ENCODE measurements at regions not wholly inside any gene's neighbourhood (a gene's known extent, or its start where the extent isn't known, plus 50 kb on each side); places are given as distances from the start of the nearest gene placed in this dataset.
A peak's percentile ranks its signal among the peaks of the same experiment; 100 is the strongest.

GRCh38 chr11:19403196-19403895 lies 162.6 kb upstream of the E2F8 start:
- no peak for DNase-seq (ENCODE audit: low read depth)

GRCh38 chr11:19400296-19400695 lies 159.6 kb upstream of the E2F8 start:
- no peak for DNase-seq (ENCODE audit: low read depth)

GRCh38 chr11:19398772-19399527 lies 158.2 kb upstream of the E2F8 start:
- peak; percentile 85 for DNase-seq (ENCODE audit: low read depth)

GRCh38 chr11:19398273-19398672 lies 157.5 kb upstream of the E2F8 start:
- DNase-seq (ENCODE audit: low read depth), result no peak

GRCh38 chr11:19395050-19395449 lies 154.3 kb upstream of the E2F8 start:
- DNase-seq (ENCODE audit: low read depth), result no peak

GRCh38 chr11:19394525-19395016 lies 153.8 kb upstream of the E2F8 start:
- DNase-seq (ENCODE audit: low read depth), result no peak

- no peak for DNase-seq (ENCODE audit: low read depth)
These were observed 153.2 kb upstream of the E2F8 start for GRCh38 chr11:19393941-19394340.

GRCh38 chr11:19392847-19393518 lies 152.2 kb upstream of the E2F8 start:
- DNase-seq (ENCODE audit: low read depth), result no peak

GRCh38 chr11:19392321-19392720 lies 151.6 kb upstream of the E2F8 start:
- no peak for DNase-seq (ENCODE audit: low read depth)

- no peak for DNase-seq (ENCODE audit: low read depth)
These were observed 150.9 kb upstream of the E2F8 start for GRCh38 chr11:19391652-19392051.

GRCh38 chr11:19391026-19391425 lies 150.3 kb upstream of the E2F8 start:
- DNase-seq (ENCODE audit: low read depth), result no peak

- DNase-seq (ENCODE audit: low read depth), result no peak
These were observed 149.1 kb upstream of the E2F8 start for GRCh38 chr11:19389787-19390303.

- DNase-seq (ENCODE audit: low read depth), result no peak
These were observed 141.4 kb upstream of the E2F8 start for GRCh38 chr11:19382131-19382611.

GRCh38 chr11:19380375-19380774 lies 139.6 kb upstream of the E2F8 start:
- DNase-seq (ENCODE audit: low read depth), result peak; percentile 90

- DNase-seq (ENCODE audit: low read depth), result no peak
These were observed 138.7 kb upstream of the E2F8 start for GRCh38 chr11:19379465-19379864.

GRCh38 chr11:19378814-19379213 lies 138.1 kb upstream of the E2F8 start:
- DNase-seq (ENCODE audit: low read depth), result no peak

GRCh38 chr11:19377881-19378280 lies 137.1 kb upstream of the E2F8 start:
- no peak for DNase-seq (ENCODE audit: low read depth)

GRCh38 chr11:19375440-19375839 lies 134.7 kb upstream of the E2F8 start:
- no peak for DNase-seq (ENCODE audit: low read depth)

- peak; percentile 98 for DNase-seq (ENCODE audit: low read depth)
These were observed 133.4 kb upstream of the E2F8 start for GRCh38 chr11:19374151-19374569.

- DNase-seq (ENCODE audit: low read depth), result no peak
These were observed 131.6 kb upstream of the E2F8 start for GRCh38 chr11:19372381-19372780.

- peak; percentile 78 for DNase-seq (ENCODE audit: low read depth)
These were observed 129.5 kb upstream of the E2F8 start for GRCh38 chr11:19370100-19370861.

All from HS-5 (cell line).